Activated CD8-positive, alpha-beta memory T cell treated with anti-CD3 and anti-CD28 coated beads for 1 hour (primary cell): ENCODE measurements at regions not wholly inside any gene's neighbourhood (a gene's known extent, or its start where the extent isn't known, plus 50 kb on each side); places are given as distances from the start of the nearest gene placed in this dataset.
"Not testable (repeated sequence)": the region's sequence is repeated elsewhere in the genome, so short reads cannot be mapped to it uniquely, and the experiment has no call there.

Experiments used
- DNase-seq, 2 donors: peaks; one replicate each; pipeline ENCODE4 v3.0.0-alpha.2; 2020; ENCODE audit warnings: low read depth in 1 of 2; ENCODE audit errors: extremely low read depth in 1 of 2

DNA sequence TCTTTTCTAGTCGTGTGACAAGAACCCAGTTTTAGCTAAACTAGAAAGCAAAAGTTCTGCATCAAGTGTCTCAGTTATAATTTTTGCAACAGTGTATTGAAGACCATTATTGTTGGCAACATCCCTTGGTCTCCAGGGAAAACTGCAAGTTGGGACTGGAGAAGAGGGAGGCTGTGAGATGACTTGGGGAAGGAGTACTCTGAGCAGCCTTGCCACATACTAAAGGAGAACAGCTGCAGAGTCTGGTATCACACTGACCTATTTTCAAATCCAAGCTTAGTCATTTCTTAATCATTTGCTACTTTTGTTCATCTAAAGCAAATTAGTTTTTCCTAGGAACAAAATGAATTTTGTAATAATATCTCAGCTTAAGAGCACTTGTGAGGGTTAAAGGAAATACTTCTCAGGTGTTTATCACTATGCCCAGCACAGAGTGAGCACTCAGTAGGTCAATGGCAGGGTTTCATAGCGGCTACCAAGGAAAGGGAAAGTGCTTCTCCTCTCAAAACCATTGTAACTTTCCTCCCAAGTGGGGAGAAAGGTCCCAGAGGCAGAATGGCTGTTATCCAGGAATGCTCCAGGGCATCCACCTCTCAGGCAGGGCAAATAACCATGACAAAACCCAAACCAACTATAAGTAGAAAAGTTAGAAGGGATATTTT is 247.1 kb downstream of the C11orf87 start:
- no peak for DNase-seq

DNA sequence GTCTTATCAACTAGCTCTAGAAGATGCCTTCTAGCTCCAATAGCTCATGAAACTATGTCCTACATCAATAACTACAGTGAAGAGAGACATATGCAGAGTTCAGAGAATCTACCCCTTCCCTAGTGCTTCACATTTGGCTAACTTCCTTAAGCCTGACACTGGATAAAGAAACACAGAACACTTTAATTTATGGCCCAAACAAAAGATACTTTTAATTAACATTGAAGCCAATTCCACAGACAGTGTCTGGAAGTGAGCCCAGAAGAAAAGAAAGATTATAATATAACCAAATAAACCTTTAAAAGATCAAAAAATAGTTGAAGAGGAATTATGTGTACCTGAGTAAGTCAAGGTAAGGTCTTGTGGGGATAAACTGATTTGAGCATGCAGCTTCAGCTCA is 255.2 kb downstream of the C11orf87 start:
- no peak for DNase-seq

DNA sequence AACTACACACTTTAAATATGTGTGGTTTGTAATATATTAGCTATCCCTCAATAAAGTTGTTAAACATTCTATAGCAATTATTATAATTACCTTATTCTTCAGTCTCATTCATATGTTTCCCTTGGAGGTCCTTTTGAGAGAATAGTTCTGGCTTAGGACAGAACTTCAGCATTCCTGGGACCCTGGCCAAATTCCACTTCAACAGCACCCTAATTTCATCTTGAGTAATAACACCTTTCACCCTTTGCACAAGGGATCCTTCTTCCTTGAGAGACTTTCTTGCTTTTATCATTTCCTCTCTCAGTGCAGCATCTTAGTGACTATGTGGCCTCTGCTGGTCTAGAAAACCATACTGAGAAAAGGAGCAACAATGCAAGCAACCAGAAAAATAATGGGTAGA is 255.9 kb downstream of the C11orf87 start:
- DNase-seq, result no peak

DNA sequence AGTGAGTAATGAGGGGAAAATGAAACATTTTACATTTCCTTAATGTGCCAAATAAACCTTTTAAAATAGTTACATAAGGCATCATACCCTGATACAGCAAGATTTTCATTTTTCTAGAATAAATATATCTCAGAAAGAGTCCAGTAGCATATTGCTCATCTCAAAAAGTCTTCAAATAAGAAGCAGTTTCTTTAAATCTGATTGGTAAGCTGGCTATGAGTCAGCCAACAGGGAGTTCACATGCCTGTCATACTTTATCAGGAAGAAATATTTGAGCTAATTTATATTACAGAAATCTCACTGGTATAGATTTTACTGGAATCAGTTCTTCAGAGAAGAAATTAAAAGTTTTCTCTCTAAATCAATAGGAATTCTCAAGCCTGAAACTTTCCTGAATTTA is 258.1 kb downstream of the C11orf87 start:
- DNase-seq, result no peak

DNA sequence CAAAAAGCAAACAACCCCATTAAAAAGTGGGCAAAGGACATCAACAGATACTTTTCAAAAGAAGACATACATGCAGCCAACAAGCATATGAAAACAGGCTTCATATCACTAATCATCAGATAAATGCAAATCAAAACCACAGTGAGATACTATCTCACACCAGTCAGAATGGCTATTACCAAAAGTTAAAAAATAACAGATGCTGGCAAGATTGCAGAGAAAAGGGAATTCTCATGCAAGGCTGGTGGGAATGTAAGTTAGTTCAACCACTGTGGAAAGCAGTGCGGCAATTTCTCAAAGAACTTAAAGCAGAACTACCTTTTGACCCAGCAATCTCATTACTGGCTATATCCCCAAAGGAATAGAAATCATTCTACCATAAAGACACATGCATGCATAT is 260.8 kb downstream of the C11orf87 start:
- DNase-seq, result not testable (repeated sequence)

DNA sequence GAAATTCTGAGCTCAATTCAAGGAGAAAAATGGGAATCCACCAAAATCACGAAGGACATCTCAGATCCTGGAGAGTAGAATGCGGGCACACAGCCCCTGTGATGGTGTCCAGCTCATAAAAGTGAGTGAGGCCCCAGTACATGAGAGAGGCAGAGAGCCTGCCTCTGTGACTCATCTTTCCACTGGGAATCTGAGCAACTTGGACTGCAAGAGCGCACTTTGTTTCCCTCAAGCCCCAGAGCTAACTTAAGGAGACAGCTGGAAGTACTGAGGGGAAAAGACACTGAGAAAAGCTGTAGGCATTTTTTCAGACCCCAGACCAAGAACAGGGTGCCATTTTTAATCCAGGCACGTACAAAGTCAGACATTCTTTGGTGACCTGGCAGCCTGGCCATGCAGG is 273.7 kb downstream of the C11orf87 start:
- DNase-seq, result no peak

DNA sequence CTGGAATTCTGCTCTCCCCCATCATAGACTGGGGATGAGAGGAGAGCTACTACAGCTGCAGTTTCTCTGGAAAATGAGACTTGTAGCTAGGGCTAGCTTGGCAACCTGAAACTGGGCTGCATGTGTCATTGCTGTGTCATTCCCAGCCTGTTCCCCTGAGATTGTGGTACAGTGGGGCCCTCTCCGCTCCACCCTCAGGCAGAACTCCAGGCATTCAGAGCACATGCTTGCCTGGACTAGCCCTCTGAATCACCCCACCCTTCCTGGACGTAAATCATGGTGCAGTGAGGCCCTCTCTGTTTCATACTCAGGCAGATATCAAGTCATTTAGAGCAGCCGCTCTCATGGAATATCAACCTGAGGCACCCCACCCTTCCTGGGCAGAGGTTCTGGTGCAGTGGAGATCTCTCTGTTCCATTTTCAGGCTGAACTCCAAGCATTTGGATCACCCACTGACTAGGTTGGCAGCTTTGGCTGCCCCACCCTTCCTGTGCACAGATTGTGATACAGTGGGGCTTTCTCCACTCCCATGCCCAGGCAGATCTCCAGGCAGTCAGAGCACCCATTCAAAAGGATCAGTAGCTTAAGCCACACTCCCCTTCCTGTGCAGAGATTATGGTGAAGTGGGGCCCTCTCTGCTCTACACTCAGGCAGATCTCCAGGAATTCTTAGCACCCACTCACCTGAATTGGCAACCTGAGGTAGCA is 274.4 kb downstream of the C11orf87 start:
- no peak for DNase-seq

DNA sequence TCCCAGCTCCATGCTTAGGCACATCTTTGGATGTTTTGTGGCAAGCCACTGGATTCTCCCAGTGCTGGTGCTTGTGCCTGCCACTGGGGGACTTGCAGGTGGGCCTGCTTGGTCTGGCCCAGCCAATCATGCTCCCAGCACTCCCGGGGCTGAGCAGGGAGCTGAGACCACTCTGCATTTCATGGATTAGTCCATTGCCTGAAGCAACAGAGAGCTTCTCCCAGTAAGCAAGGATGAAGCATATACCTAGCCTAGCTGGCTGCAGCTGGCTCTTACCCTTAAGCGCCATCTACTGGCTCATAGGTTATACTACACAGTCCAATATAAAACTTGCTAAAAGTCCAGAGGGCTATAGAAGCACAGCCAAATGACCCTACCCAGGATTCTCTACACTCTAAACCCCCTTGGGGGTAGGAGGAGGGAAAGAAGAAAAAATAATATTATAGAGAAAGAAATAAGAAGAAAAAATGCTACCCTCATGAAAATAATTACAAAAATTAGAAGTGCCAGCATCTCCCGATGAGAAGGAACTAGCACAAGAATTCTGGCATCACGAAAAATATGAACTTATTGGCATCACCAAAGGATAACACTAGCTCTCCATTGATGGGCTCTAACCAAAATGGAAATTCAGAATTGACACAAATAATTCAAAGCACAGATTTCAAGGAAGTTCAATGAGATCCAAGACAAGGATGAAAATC is 275.3 kb downstream of the C11orf87 start:
- no peak for DNase-seq

DNA sequence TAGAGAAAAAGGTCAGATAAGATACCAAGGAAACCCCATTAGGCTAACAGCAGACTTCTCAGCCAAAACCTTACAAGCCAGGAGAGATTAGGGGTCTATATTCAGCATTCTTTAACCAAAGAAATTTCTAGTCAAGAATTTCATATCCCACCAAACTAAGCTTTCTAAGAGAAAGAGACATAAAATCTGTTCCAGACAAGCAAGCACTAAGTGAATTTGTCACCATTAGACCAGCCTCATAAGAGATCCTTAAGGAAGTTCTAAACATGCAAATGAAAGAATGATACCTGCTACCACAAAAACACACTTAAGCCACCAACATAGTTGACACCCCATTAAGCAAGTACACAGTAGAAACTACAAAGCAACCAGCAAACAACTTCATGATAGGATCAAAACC is 276.2 kb downstream of the C11orf87 start:
- no peak for DNase-seq

DNA sequence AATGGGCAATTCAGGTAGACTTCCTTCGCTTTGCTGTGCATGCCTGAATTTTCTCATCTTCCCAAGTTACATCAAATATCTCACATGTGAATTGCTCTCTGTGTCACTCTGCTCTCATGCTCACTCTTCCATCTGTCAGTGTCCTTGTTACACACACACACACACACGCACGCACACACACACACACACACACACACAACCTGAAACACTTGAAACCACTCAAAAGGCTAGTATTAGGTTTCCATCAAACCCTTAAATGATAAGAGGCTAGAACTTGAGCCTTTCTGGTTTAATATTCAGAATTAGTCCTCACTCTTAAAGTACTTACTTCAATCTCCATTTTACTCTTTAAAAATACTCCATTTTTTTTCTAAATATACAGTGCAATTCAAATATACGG is 282.4 kb downstream of the C11orf87 start:
- DNase-seq, result no peak

DNA sequence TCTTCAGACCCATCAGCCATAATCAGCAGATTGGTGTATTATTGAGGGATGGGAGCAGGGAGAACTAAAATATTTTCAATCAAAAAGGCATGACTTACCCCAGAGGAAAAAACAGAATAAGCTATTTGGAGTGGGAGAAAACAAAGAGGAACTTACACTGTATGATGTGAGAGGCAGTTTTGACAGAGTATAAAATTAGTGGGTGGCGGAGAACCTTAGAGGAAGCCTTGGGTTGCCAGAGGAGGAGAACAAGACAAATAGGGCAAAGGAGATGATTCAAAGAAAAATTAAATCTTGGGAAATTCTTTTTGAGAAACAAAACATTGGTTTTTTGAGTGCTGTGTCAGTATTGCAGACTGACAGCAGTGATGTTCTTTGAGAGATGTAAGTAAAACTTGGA is 285.0 kb downstream of the C11orf87 start:
- no peak for DNase-seq

DNA sequence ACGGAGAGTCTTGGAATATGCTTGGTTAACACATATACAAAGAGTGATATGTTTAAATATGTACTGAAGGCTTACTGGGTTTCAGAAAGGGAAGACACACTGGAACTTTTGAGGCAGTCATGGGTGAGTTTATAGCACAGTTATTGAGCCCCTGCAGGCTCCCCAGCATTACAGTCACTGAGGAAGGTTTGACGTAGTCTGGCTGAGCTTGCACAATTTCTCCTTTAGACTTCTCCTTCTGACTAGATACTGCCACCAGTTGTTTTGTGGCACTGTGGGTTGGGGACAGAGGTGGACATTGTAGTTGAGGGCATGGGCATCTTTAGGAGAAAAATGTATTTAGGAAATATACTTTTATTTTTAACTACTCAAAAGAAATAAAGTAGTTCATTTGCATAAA is 285.4 kb downstream of the C11orf87 start:
- no peak for DNase-seq

DNA sequence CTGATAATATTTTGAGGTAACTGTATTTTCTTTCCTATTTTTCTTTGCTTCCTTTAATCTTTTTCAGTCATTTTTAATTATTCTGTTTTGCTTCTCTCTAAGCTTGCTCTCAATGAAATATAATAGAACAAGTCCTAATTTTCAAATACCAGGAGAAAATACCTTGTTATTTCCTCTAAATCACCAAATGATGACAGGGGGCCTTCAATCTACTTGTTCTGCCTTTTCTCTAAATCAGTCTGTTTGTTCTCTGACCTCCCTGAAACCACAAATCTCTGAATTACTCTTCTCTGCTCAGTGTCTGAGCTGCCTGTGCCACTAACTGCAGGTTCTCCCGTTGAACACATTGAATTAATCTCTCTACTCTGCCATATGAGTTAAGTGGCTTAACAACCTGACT is 286.2 kb downstream of the C11orf87 start:
- DNase-seq, result no peak

DNA sequence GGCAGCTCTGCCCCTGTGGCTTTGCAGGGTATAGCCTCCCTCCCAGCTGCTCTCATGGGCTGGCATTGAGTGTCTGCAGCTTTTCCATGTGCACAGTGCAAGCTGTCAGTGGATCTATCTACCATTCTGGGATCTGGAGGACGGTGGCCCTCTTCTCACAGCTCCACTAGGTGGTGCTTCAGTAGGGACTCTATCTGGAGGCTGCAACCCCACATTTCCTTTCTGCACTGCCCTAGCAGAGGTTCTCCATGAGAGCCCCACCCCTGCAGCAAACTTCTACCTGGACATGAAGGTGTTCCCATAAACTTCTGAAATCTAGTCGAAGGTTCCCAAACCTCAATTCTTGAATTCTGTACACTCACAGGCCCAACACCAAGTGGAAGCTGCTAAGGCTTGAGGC is 292.5 kb downstream of the C11orf87 start:
- not testable (repeated sequence) for DNase-seq

DNA sequence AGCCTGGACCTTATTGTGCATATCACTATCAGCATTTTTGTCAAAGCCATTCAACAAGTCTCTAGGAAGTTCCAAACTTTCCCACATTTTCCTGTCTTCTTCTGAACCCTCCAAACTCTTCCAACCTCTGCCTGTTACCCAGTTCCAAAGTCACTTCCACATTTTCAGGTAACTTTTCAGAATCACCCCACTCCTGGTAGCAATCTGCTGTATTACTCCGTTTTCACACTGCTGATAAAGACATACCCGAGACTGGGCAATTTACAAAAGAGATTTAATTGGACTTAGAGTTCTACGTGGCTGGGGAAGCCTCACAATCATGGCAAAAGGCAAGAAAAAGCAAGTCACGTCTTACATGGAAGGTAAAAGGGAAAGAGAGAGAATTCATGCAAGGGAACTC is 293.4 kb downstream of the C11orf87 start:
- DNase-seq, result not testable (repeated sequence)

DNA sequence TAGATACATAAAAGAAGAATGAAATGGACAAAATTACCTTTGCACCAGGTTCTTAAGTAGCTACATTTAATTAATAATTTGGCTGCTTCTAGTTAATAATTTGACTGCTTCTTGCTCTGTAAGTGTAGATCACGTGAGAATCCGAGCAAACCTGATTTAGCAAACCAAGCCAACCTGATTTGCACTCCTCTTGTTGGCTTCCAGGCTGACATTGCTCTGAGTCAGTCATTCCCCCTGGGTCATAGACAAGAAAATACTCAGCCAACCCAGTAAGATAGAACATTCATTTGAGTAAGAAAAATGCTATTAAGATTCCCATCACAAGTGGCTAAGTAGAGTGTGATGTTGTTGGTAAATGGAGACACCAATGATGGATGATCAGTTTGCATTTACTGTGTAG is 304.1 kb downstream of the C11orf87 start:
- no peak for DNase-seq

DNA sequence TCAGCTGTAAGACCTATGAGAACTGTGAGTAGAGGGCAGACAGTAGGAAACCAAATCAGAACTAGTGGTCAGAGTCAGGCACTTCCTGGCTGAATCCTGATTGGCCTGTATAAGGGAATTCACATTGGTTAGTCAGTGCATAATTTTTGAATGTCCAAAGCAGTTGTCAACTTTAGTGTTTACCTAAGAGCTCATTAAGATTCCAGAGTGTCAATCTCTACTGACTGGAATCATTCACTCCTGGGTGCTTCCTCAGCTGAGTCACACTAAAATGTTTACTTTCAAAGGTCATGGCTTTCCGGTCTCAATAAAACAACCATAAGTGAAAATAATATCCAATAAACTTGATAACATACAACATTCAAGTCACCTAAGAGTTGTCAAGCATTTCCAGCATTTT is 306.1 kb downstream of the C11orf87 start:
- no peak for DNase-seq

DNA sequence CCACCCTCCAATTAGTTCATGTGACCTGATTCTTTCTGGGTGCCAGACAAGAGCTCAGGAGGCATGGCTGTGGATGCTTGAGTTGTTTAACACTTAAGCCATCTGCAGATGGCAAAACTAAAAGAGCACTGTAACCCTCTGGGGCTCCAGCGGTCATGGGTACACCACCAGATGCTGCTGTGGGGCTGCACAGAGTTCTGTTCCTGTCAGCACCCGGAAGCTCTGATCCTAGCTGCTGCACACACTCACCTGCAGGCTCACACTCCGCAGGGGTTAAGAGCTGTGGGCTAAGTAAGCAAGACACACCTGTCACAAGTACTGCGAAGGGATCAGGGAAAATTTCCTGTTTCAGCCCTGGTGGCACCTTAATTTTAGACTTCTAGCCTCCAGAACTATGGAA is 307.8 kb downstream of the C11orf87 start:
- DNase-seq, result no peak

DNA sequence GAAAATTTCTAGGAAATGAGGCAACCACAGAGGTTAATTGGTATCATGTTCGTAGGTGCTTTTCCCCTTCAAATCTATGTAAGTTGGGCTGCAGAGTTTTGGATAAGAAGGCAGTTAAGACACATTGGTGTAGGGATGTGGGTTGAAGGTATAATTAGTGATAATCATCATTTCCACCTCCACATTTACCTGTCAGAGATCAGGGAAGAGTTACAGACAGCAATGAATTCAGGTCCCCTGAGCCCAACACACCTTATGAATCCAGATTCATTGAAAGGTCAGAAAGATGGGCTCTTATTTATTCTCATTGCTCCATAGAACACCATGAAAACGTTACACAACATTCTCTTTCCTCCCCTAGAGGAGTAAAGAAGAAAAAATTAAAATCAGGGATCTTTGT is 308.7 kb downstream of the C11orf87 start:
- no peak for DNase-seq

DNA sequence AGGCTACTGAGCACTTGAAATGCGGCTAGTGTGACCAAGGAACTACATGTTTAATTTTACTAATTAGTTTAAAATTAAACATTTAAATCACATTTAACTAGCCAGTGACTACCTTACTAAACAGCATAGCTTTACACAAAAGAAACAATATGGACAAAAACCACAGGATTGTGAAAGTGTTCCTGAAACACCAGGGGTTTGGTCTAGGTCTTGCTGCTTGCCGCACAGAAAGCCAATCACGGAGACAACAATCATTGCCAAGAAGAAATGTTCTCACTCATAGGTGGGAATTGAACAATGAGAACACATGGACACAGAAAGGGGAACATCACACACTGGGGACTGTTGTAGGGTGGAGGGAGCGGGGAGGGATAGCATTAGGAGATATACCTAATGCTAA is 309.5 kb downstream of the C11orf87 start:
- no peak for DNase-seq

DNA sequence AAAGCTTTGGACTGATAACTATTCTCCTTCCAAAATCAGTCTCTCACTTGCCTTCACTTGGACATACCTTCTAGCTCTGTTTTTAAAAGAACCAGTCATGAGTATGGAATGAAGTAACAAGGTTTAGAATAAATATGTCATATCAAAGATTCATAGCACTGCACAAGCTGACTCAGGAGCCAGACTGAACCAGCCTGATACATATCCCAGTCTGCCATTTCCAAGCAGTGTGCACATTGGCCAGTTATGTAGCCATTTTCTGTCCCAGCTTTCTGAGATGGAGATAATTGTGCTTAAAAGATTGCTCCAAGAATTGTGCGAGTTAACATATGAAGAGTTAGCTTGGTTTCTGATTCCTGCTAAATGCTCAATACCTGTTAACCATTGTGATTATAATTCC is 311.3 kb downstream of the C11orf87 start:
- DNase-seq, result no peak

DNA sequence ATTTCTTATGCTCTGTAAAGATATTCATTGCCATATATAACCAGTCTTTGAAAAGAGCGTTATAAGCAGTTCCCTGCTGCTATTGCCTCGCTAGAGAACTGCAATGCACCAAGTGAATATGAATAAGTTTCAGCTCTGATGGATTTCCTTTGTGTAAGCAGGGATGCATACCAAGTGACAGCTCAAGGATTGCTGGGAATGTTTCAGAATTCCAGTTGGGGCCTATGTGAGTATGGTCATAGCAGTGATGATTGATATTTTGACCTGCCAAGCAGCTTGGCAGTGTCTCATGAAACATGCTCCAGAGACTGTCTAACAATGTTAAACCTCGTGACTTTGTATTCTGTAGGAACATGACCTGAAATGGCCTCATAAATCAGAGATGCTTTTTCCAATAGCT is 312.6 kb downstream of the C11orf87 start:
- DNase-seq, result no peak
